Lower leg skin (tissue), 3 donors: ENCODE measurements at regions not wholly inside any gene's neighbourhood (a gene's known extent, or its start where the extent isn't known, plus 50 kb on each side); places are given as distances from the start of the nearest gene placed in this dataset.

Experiments
- POLR2A ChIP-seq, 2 donors: fragments of 450-650 bp; IDR thresholded peaks; one replicate each; pipeline ENCODE4 v1.6.1; 2016 to 2017; ENCODE audit warnings: antibody characterized with exemption in 2 of 2, mild to moderate bottlenecking in 1 of 2, moderate library complexity in 1 of 2
- TF ChIP-seq, protein P1 (sequence below), 3 donors: fragments of 450-650 bp; IDR thresholded peaks; one replicate each; pipeline ENCODE4 v1.5.1; 2016; ENCODE audit warnings: antibody characterized with exemption in 3 of 3, mild to moderate bottlenecking in 3 of 3, moderate library complexity in 2 of 3

DNA sequence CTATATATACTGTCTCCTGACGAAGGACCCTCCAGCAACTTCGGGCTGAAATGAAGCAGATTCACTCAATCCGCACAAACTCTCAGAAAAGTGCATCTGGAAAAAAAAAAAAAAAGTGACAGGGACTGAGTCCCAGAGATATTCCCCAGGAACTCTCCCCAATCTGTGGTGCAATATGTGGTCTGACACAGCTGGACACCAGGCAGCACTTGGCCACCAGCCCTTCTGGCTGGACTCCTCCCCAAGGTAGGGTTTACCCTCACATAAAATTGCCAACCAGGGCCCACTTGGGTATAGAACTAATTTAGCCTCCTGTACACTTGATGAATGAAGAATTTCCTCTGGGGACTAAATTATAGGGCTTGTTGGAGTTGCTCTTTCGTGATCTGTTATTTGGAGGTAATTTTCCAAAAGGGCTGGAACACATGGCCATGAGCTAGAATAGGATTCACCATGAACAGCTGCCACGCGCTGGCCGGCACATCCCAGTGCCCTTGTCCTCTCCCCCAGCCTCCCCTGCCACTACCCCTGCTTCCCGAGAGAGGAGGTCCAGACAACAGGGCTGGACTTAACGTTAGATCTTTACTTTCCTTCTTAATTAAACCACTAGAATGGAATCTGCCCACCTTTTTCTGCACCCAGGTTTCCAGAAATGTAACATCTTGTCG lies 379.2 kb downstream of the BMP2 start:
- TF ChIP-seq, protein P1, sequence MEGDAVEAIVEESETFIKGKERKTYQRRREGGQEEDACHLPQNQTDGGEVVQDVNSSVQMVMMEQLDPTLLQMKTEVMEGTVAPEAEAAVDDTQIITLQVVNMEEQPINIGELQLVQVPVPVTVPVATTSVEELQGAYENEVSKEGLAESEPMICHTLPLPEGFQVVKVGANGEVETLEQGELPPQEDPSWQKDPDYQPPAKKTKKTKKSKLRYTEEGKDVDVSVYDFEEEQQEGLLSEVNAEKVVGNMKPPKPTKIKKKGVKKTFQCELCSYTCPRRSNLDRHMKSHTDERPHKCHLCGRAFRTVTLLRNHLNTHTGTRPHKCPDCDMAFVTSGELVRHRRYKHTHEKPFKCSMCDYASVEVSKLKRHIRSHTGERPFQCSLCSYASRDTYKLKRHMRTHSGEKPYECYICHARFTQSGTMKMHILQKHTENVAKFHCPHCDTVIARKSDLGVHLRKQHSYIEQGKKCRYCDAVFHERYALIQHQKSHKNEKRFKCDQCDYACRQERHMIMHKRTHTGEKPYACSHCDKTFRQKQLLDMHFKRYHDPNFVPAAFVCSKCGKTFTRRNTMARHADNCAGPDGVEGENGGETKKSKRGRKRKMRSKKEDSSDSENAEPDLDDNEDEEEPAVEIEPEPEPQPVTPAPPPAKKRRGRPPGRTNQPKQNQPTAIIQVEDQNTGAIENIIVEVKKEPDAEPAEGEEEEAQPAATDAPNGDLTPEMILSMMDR (IDR thresholded peaks at IDR 0.05): no peak
- TF ChIP-seq POLR2A (IDR thresholded peaks at IDR 0.05): no peak
